Sciatic nerve (tissue), 2 donors: ENCODE measurements at regions not wholly inside any gene's neighbourhood (a gene's known extent, or its start where the extent isn't known, plus 50 kb on each side); places are given as distances from the start of the nearest gene placed in this dataset.
A peak's percentile ranks its signal among the peaks of the same experiment; 100 is the strongest.

Experiments used
- ATAC-seq: fragments of 200-7000 bp; cut with Tn5 transposase; one replicate; pipeline ENCODE4 v1.9.1; 2020; ENCODE audit warnings: mild to moderate bottlenecking, moderate library complexity
- DNase-seq: peaks from one replicate; pipeline ENCODE4 v3.0.0-alpha.2; 2020; ENCODE audit warnings: low spot score
- intact Hi-C: fragments of 100-400 bp; cut with DNase I; formaldehyde crosslinking; loops from one replicate; pipeline ENCODE4 v1.14.2; 2022
- donor health status: DM: no; HTN: no; CAD: no.
- donor health status: DM: no; HTN: no; CAD: no.

DNA sequence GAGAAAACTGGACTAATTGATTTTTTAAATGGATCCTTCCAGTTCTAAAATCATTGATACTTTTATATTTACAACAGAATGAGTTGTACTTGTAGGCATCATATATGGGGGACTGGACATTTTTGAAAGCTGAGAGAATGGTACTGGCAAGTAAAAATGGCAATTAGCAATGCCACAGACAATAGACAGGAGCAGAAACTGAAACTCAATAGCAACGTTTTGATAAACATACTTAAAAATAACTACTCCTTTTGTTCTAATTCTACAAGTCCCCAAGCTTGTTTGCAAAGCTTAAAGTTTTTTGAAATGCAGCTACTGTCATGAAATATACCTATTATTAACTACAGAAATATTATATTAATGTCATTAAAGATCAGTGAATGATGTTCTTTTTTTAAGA lies 52.8 kb upstream of the FBXL7 start:
- ATAC-seq (no peak), DNase-seq (no peak)
- intact Hi-C loops = no loop called here

DNA sequence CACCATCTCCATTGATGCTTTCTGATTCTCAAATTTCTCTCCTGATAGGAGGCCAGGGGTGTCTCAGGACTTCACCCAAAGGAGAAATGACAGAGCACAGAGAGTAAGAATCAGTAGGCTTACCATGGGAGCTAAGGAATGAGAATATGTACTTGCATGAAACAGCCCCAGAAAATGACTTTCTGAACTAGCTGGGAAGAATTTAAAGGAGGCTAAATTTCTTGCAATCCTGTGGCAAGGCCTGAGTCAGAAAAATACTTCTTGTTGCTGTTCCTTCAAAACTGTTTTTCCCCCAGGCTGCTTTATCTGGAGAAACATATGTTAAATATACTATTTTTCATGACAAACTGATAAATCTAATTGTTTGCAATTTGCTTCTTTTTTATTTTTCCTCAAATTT lies 53.4 kb upstream of the FBXL7 start:
- ATAC-seq (no peak), DNase-seq (no peak)
- intact Hi-C loops = no loop called here

DNA sequence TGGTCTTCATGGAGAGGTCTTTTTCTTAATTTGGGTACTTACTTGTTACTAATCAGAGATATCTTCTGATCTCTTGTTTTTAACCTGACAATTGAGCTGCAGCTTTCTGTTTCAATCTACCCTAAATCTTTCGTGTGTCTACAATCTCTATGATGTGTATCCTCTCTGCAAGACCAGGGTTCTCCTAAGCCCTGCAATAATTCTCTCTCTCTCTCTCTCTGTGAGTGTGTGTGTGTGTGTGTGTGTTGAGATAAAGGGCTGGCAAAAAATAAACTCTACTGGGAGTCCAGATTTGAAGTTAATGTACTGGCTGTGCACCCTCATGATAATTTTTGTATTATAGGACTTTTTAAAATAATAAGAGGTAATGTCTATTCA lies 57.8 kb upstream of the FBXL7 start:
- no peak for ATAC-seq
- intact Hi-C loops = no loop called here

GRCh38 chr5:15441433-15442192 lies 58.4 kb upstream of the FBXL7 start:
- intact Hi-C loops = no loop called here
- ATAC-seq (no peak), DNase-seq (no peak)

More for the DNA sequence above, 57.8 kb upstream of the FBXL7 start:
- DNase-seq = no peak

DNA sequence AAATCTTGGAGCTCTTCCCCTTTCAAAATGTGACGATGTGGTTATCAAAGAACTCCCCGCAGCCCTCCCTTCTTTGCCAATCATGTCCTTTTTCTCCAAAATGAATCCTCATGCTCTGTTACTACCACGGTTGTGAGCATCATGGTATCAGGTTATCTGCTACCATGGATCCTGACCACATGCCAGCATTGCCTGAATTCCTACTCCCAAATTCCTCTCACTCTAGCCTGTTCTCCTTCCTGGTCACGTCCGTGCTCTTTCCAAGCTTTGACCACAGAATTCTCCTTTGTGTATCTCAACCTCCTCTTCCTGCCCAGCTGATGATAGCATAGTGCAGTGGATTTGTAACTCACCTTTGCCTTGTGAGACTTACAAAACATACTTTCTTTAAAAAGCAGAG lies 59.5 kb upstream of the FBXL7 start:
- DNase-seq = no peak
- ATAC-seq = peak; percentile 28
- intact Hi-C loops = no loop called here

GRCh38 chr5:15439801-15440200 lies 60.2 kb upstream of the FBXL7 start:
- DNase-seq (no peak), ATAC-seq (no peak)
- intact Hi-C loops = no loop called here

GRCh38 chr5:15433709-15434108 lies 66.3 kb upstream of the FBXL7 start:
- no peak for ATAC-seq
- no peak for DNase-seq
- intact Hi-C loops = no loop called here

DNA sequence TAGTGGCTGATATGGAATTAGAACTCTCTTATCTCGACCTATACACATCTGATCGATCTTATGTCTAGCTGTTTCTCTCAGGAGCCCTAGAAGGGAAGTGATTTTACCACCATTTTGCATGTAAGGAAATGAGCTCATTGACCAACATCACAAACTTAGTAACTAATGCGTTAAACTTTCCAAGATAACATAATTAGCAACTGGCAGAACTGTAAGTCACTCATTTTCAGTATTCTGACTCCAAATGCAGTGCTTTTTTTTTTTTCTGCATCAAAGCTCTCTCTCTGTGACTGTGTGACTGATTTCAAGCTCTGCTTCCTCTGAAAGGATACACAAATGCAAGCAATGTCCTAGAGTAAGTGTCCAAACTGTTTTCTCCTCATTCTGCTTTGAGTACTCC lies 68.1 kb upstream of the FBXL7 start:
- DNase-seq = no peak

DNA sequence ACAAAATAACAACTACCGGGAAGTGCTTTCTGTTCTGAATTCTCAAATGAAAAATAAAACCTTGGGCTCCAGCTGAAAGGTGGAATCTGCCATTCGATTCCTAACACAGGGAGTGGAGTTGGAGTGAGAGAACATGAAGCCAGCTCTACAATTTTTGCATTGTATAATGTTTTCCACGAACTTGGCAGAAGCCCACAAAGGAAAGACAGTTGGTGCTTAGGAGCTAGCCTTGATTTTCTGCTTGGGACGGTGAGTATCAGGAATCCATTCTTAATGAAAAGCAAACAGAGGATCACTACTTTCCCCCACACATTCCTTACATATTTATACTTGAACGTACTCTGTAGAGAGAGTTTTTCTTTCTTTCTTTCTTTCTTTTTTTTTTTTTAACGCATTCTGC lies 74.2 kb upstream of the FBXL7 start:
- DNase-seq = no peak
- ATAC-seq = peak; percentile 55
- intact Hi-C loops = no loop called here

More for the DNA sequence above, 68.1 kb upstream of the FBXL7 start:
- intact Hi-C loops = no loop called here
- no peak for ATAC-seq

- DNase-seq = no peak
- intact Hi-C loops = no loop called here
- no peak for ATAC-seq
These were observed 75.2 kb upstream of the FBXL7 start for GRCh38 chr5:15424769-15425168.

DNA sequence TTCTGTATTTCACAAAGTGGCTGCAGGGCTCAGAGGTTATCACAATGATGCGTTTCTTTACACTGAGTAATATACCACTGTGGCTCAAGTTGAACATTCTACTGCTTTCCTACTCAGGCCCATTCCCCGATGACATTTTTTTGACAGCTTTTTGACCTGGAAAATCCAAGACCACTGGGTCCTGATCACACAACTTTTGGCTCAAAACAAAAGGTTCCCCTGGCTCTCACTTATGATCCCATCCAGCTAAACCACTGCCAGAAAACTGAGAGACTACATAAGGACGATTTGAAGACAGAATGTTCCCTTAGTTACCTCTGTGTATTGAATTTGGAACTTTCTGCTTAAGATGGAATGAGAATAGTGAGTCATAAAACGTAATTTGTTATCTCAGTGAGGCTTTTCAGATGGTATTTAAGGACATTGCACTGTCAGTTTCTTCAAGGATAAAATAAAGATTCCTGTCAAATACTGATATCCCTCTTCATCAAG lies 78.0 kb upstream of the FBXL7 start:
- ATAC-seq (peak; percentile 95), DNase-seq (no peak)
- intact Hi-C loops = no loop called here

DNA sequence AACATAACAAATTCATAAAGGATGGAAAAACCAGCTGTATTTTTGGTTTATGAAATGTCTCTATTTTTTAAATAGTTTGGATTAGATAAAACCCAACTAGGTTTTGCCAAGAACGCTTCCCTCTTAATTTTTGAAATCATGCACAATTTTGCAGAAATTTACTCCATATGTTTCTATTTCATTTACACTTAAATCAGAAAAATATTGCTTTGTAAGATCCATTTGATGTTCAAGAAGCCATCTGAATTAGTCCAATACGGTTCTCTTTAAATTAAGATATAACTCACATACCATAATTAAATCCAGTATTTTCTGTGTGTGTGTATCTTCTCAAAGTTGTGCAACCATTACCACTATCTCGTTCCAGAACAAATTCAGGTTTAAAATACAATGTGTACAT lies 78.6 kb upstream of the FBXL7 start:
- no peak for DNase-seq
- peak; percentile 2 for ATAC-seq
- intact Hi-C loops = no loop called here

- ATAC-seq (peak; percentile 73), DNase-seq (peak; percentile 63)
- intact Hi-C loops = no loop called here
These were observed 79.8 kb upstream of the FBXL7 start for GRCh38 chr5:15420201-15420600.

DNA sequence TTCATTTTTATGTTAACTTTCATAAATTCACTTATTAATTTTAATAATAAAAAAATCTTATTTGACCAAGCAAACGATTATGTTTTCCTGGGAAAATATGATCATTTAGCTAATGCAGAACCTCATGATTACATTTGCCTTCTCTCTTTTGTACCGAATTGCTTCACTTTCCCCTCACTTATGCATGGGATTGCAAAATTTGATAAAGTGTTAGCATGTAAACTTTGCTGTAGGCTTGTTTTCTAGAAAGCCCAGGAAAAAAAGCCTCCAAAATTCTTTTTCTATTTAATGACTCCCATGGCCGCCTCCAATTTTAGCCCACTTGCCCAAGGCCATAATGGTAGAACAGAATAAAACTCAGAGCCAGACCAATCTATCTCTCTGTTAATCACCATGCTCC lies 82.8 kb upstream of the FBXL7 start:
- no peak for ATAC-seq
- DNase-seq = no peak
- intact Hi-C loops = no loop called here

DNA sequence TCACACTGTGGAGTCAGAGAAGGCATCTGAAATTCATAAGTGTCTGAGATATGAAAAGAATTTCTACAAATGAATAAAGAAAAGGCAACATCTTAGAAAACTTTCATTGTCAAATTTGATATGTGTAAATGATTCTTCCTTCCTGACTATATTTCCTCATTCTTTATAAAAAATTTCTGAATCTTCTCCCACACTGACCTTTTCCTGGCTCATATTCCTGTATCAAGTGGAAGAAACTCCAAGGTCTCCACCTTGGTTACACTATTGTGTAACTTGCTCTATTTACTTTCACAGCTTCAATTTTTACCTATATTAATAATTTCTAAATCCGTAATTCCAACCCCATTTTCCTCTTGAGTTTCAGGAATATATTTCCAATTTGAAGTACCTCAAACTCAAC lies 93.5 kb upstream of the FBXL7 start:
- DNase-seq (no peak), ATAC-seq (no peak)
- intact Hi-C loops = no loop called here

DNA sequence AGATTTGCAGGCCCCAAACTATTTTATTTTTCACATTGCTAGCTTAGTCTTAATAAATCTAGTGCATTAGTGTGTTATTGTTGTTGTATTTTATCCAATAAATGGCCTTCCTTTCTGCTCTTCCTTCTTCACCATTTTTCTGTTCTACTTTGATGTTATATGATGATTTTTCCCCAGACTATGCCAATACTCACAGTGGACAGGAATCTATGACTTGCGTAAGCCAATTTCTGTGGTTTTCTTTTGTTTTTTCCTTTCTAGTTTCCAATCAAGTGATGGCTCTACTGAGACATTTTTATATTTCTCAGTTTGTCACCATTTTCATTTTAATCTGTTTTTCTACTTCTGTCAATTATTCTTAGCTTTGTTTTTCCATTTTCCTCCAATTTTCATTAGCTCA lies 106.8 kb upstream of the FBXL7 start:
- DNase-seq (no peak), ATAC-seq (no peak)
- intact Hi-C loops = no loop called here

GRCh38 chr5:15391704-15392397 lies 108.1 kb upstream of the FBXL7 start:
- DNase-seq (no peak), ATAC-seq (peak; percentile 85)
- intact Hi-C loops = no loop called here

- intact Hi-C loops = loop anchor here (10.0 kb wide), 1 partner anchor 126 kb away; no protein-coding TSS in a partner anchor
- ATAC-seq (no peak), DNase-seq (no peak)
These were observed 111.1 kb upstream of the FBXL7 start for GRCh38 chr5:15388866-15389265.

GRCh38 chr5:15387931-15388524 lies 112.0 kb upstream of the FBXL7 start:
- no peak for DNase-seq
- intact Hi-C loops = loop anchor here (10.0 kb wide), 1 partner anchor 127 kb away; no protein-coding TSS in a partner anchor
- ATAC-seq = no peak

GRCh38 chr5:15386122-15386521 lies 113.9 kb upstream of the FBXL7 start:
- intact Hi-C loops = loop anchor here (10.0 kb wide), 1 partner anchor 129 kb away; no protein-coding TSS in a partner anchor

More at GRCh38 chr5:15386122-15386521, 113.9 kb upstream of the FBXL7 start:
- ATAC-seq (no peak), DNase-seq (no peak)
